HL-60 (cell line): ENCODE measurements at regions not wholly inside any gene's neighbourhood (a gene's known extent, or its start where the extent isn't known, plus 50 kb on each side); places are given as distances from the start of the nearest gene placed in this dataset.

Experiments
- GABPA ChIP-seq: IDR thresholded peaks from 2 replicates; pipeline ENCODE4 v1.6.1; 2012; ENCODE audit warnings: low read depth
- POLR2AphosphoS5 ChIP-seq: IDR thresholded peaks from 2 replicates; pipeline ENCODE4 v1.6.1; 2012; ENCODE audit warnings: low read depth
- SPI1 ChIP-seq: IDR thresholded peaks from 2 replicates; pipeline ENCODE4 v1.6.1; 2012; ENCODE audit warnings: low read depth, mild to moderate bottlenecking, borderline replicate concordance
- TF ChIP-seq, protein P1 (sequence below): IDR thresholded peaks from one replicate; pipeline ENCODE4 v1.5.1; 2011; ENCODE audit warnings: low read length, control low read depth, inconsistent platforms; ENCODE audit not compliant: insufficient read depth
- TF ChIP-seq, protein P2 (sequence below): IDR thresholded peaks from 2 replicates; pipeline ENCODE4 v1.6.1; 2012; ENCODE audit warnings: low read depth; ENCODE audit not compliant: insufficient replicate concordance

DNA sequence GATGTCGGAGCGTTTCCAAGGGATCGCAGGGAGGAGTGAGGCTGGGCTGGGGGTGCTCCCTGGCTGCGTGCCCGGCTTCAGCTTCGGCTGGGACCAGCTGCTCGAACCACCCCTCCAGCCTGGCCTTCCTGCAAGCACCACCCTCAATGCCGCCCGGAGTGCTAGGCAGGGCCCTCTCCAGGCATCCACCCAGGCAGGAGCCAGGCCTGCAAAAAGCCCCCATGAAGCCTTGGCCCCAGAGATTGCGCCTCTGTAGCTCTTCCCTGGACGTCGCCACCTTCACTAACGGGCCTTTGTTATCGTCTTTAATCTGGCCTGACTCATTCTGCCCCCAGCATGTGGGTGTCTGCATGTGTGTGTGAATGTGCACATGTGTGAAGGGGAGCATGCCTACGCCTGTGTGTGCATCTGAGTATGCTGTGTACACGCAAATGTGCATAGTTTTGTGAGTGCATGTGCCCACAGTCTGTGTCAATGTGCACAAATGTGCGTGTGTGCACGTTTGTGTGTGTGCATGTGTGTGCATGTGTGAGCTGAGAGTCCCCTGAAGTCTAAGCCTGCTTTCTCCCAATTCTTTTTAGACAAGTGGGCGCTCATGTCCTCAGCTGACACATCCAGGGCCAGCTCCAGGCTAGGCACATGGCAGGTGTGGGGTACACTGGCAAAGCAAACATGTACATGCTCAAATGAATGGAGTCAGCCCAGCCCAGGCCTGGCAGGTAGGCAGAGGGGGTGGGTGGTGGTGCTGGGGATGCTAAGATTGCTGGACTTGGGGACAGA, 195.4 kb upstream of the C14orf180 start:
- TF ChIP-seq, protein P1, sequence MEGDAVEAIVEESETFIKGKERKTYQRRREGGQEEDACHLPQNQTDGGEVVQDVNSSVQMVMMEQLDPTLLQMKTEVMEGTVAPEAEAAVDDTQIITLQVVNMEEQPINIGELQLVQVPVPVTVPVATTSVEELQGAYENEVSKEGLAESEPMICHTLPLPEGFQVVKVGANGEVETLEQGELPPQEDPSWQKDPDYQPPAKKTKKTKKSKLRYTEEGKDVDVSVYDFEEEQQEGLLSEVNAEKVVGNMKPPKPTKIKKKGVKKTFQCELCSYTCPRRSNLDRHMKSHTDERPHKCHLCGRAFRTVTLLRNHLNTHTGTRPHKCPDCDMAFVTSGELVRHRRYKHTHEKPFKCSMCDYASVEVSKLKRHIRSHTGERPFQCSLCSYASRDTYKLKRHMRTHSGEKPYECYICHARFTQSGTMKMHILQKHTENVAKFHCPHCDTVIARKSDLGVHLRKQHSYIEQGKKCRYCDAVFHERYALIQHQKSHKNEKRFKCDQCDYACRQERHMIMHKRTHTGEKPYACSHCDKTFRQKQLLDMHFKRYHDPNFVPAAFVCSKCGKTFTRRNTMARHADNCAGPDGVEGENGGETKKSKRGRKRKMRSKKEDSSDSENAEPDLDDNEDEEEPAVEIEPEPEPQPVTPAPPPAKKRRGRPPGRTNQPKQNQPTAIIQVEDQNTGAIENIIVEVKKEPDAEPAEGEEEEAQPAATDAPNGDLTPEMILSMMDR: no peak
- TF ChIP-seq POLR2AphosphoS5 (no peak), SPI1 (no peak), GABPA (no peak)
- TF ChIP-seq, protein P2, sequence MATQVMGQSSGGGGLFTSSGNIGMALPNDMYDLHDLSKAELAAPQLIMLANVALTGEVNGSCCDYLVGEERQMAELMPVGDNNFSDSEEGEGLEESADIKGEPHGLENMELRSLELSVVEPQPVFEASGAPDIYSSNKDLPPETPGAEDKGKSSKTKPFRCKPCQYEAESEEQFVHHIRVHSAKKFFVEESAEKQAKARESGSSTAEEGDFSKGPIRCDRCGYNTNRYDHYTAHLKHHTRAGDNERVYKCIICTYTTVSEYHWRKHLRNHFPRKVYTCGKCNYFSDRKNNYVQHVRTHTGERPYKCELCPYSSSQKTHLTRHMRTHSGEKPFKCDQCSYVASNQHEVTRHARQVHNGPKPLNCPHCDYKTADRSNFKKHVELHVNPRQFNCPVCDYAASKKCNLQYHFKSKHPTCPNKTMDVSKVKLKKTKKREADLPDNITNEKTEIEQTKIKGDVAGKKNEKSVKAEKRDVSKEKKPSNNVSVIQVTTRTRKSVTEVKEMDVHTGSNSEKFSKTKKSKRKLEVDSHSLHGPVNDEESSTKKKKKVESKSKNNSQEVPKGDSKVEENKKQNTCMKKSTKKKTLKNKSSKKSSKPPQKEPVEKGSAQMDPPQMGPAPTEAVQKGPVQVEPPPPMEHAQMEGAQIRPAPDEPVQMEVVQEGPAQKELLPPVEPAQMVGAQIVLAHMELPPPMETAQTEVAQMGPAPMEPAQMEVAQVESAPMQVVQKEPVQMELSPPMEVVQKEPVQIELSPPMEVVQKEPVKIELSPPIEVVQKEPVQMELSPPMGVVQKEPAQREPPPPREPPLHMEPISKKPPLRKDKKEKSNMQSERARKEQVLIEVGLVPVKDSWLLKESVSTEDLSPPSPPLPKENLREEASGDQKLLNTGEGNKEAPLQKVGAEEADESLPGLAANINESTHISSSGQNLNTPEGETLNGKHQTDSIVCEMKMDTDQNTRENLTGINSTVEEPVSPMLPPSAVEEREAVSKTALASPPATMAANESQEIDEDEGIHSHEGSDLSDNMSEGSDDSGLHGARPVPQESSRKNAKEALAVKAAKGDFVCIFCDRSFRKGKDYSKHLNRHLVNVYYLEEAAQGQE: no peak
